Dendritic cell treated with granulocyte-macrophage colony-stimulating factor and Interleukin-4, amounts not matched to agents 40 ng/mL and 50 ng/mL, for 4 days (primary cell): ENCODE measurements at regions not wholly inside any gene's neighbourhood (a gene's known extent, or its start where the extent isn't known, plus 50 kb on each side); places are given as distances from the start of the nearest gene placed in this dataset.
"Not testable (repeated sequence)": the region's sequence is repeated elsewhere in the genome, so short reads cannot be mapped to it uniquely, and the experiment has no call there.

Experiments
- H3K27ac Mint-ChIP-seq: one replicate; pipeline ENCODE4 v1.8.0; 2022; ENCODE audit warnings: mild to moderate bottlenecking, mixed read lengths
- H3K27me3 Mint-ChIP-seq: one replicate; pipeline ENCODE4 v1.8.0; 2022; ENCODE audit warnings: mild to moderate bottlenecking, mixed read lengths
- H3K36me3 Mint-ChIP-seq: one replicate; pipeline ENCODE4 v1.8.0; 2022; ENCODE audit warnings: low read depth, mixed read lengths
- H3K4me1 Mint-ChIP-seq: one replicate; pipeline ENCODE4 v1.8.0; 2022; ENCODE audit warnings: low read depth, mixed read lengths
- H3K4me3 Mint-ChIP-seq: one replicate; pipeline ENCODE4 v1.8.0; 2022; ENCODE audit warnings: mild to moderate bottlenecking, moderate library complexity, mixed read lengths
- H3K9me3 Mint-ChIP-seq: one replicate; pipeline ENCODE4 v1.8.0; 2022; ENCODE audit warnings: mixed read lengths
- intact Hi-C: fragments of 100-400 bp; cut with micrococcal nuclease; formaldehyde crosslinking; loops from one replicate; pipeline ENCODE4 v1.15.0; 2022

- intact Hi-C loops: no loop called here
- Mint-ChIP-seq H3K36me3 (no peaks in the 10 kb centered on the region), H3K4me3 (no peak overlapping the region), H3K27ac (no peak overlapping the region), H3K9me3 (no peaks in the 10 kb centered on the region), H3K27me3 (no peaks in the 10 kb centered on the region), H3K4me1 (no peaks in the 10 kb centered on the region)
These were observed 159.8 kb upstream of the JADE1 start for GRCh38 chr4:128649575-128650205.

- intact Hi-C loops: no loop called here
- Mint-ChIP-seq H3K27ac (no peak overlapping the region), H3K27me3 (no peaks in the 10 kb centered on the region), H3K36me3 (no peaks in the 10 kb centered on the region), H3K4me1 (no peaks in the 10 kb centered on the region), H3K9me3 (no peaks in the 10 kb centered on the region), H3K4me3 (no peak overlapping the region)
These were observed 160.3 kb upstream of the JADE1 start for GRCh38 chr4:128649161-128649560.

- no peaks in the 10 kb centered on the region for H3K4me1 Mint-ChIP-seq
- intact Hi-C loops: no loop called here
- H3K27me3 Mint-ChIP-seq: no peaks in the 10 kb centered on the region
- no peak overlapping the region for H3K27ac Mint-ChIP-seq
- no peak overlapping the region for H3K4me3 Mint-ChIP-seq
- H3K9me3 Mint-ChIP-seq: no peaks in the 10 kb centered on the region
- H3K36me3 Mint-ChIP-seq: no peaks in the 10 kb centered on the region
These were observed 161.5 kb upstream of the JADE1 start for GRCh38 chr4:128648021-128648420.

GRCh38 chr4:128646893-128647292 is 162.6 kb upstream of the JADE1 start:
- H3K27me3 Mint-ChIP-seq, H3K4me1 Mint-ChIP-seq, H3K4me3 Mint-ChIP-seq, intact Hi-C loops, H3K36me3 Mint-ChIP-seq, H3K27ac Mint-ChIP-seq, H3K9me3 Mint-ChIP-seq: not testable (repeated sequence)

- intact Hi-C loops, H3K9me3 Mint-ChIP-seq, H3K4me1 Mint-ChIP-seq: not testable (repeated sequence)
These were observed 164.5 kb upstream of the JADE1 start for GRCh38 chr4:128644693-128645654.

GRCh38 chr4:128644107-128644506 is 165.4 kb upstream of the JADE1 start:
- H3K4me1 Mint-ChIP-seq, H3K27ac Mint-ChIP-seq, H3K9me3 Mint-ChIP-seq, H3K36me3 Mint-ChIP-seq, H3K27me3 Mint-ChIP-seq, intact Hi-C loops, H3K4me3 Mint-ChIP-seq: not testable (repeated sequence)

More at GRCh38 chr4:128644693-128645654, 164.5 kb upstream of the JADE1 start:
- not testable (repeated sequence) for H3K27me3 Mint-ChIP-seq, H3K27ac Mint-ChIP-seq, H3K36me3 Mint-ChIP-seq, H3K4me3 Mint-ChIP-seq

- H3K27me3 Mint-ChIP-seq, H3K4me3 Mint-ChIP-seq, intact Hi-C loops, H3K27ac Mint-ChIP-seq, H3K9me3 Mint-ChIP-seq, H3K4me1 Mint-ChIP-seq, H3K36me3 Mint-ChIP-seq: not testable (repeated sequence)
These were observed 167.9 kb upstream of the JADE1 start for GRCh38 chr4:128641566-128641965.

- Mint-ChIP-seq H3K4me1 (no peaks in the 10 kb centered on the region), H3K9me3 (peaks cover 8% of the 10 kb centered on the region), H3K36me3 (no peaks in the 10 kb centered on the region), H3K27me3 (peaks cover 3% of the 10 kb centered on the region), H3K27ac (no peak overlapping the region), H3K4me3 (no peak overlapping the region)
- intact Hi-C loops: no loop called here
These were observed 169.8 kb upstream of the JADE1 start for GRCh38 chr4:128639541-128640270.

GRCh38 chr4:128636906-128637305 is 172.6 kb upstream of the JADE1 start:
- Mint-ChIP-seq H3K36me3 (no peaks in the 10 kb centered on the region), H3K4me1 (no peaks in the 10 kb centered on the region), H3K27ac (no peak overlapping the region), H3K4me3 (no peak overlapping the region), H3K27me3 (peaks cover 3% of the 10 kb centered on the region), H3K9me3 (peaks cover 8% of the 10 kb centered on the region)
- intact Hi-C loops: no loop called here

- intact Hi-C loops: no loop called here
- Mint-ChIP-seq H3K27ac (no peak overlapping the region), H3K9me3 (peaks cover 8% of the 10 kb centered on the region), H3K4me1 (no peaks in the 10 kb centered on the region), H3K27me3 (peaks cover 3% of the 10 kb centered on the region), H3K36me3 (no peaks in the 10 kb centered on the region), H3K4me3 (no peak overlapping the region)
These were observed 173.4 kb upstream of the JADE1 start for GRCh38 chr4:128635955-128636560.

- Mint-ChIP-seq H3K27me3 (peaks cover 3% of the 10 kb centered on the region), H3K9me3 (peaks cover 8% of the 10 kb centered on the region), H3K4me3 (no peak overlapping the region), H3K4me1 (no peaks in the 10 kb centered on the region), H3K36me3 (no peaks in the 10 kb centered on the region), H3K27ac (no peak overlapping the region)
- intact Hi-C loops: no loop called here
These were observed 174.2 kb upstream of the JADE1 start for GRCh38 chr4:128635141-128635954.

GRCh38 chr4:128633067-128633466 is 176.4 kb upstream of the JADE1 start:
- Mint-ChIP-seq H3K27me3 (peaks cover 12% of the 10 kb centered on the region), H3K36me3 (no peaks in the 10 kb centered on the region), H3K27ac (no peak overlapping the region), H3K4me3 (no peak overlapping the region), H3K4me1 (no peaks in the 10 kb centered on the region), H3K9me3 (peaks cover 8% of the 10 kb centered on the region)
- intact Hi-C loops: no loop called here

- Mint-ChIP-seq H3K36me3 (no peaks in the 10 kb centered on the region), H3K4me3 (no peak overlapping the region), H3K4me1 (no peaks in the 10 kb centered on the region), H3K27ac (no peak overlapping the region), H3K9me3 (peaks cover 8% of the 10 kb centered on the region), H3K27me3 (peaks cover 19% of the 10 kb centered on the region)
- intact Hi-C loops: no loop called here
These were observed 178.6 kb upstream of the JADE1 start for GRCh38 chr4:128630871-128631270.
